IMR-90 (cell line): ENCODE measurements at regions not wholly inside any gene's neighbourhood (a gene's known extent, or its start where the extent isn't known, plus 50 kb on each side); places are given as distances from the start of the nearest gene placed in this dataset.

Experiments used
- ATAC-seq: fragments of 200-7000 bp; cut with Tn5 transposase; 2 replicates; pipeline ENCODE4 v1.9.1; 2020; ENCODE audit warnings: low read depth, mild to moderate bottlenecking, moderate library complexity
- BruUV-seq: library from RNA; stranded (reverse); fragments of 400-500 nt; replicated peaks from 2 replicates; lab custom pipeline; 2021; lab: Mats Ljungman, UMichigan
- CTCF ChIA-PET: fragments of 300-600 bp; formaldehyde crosslinking; extraction: SDS; loops from one replicate; lab custom pipeline; 2021; ENCODE audit warnings: antibody characterized with exemption; lab: Yijun Ruan, JAX
- POLR2A ChIA-PET: fragments of 300-600 bp; sonication (Branson Sonifier 250); formaldehyde crosslinking; loops from one replicate; lab custom pipeline; 2022; ENCODE audit warnings: antibody characterized with exemption; ENCODE audit not compliant: unreplicated experiment; lab: Charles Lee
- DNase-seq: peaks from one replicate; pipeline ENCODE4 v3.0.0; 2013
- H2AFZ ChIP-seq: replicated peaks from 2 replicates; pipeline ENCODE3; 2013; ENCODE audit warnings: low read length, mild to moderate bottlenecking; ENCODE audit not compliant: poor library complexity
- H2AK5ac ChIP-seq: 2 replicates; pipeline ENCODE4 v1.6.1; 2013; ENCODE audit warnings: low read depth, low read length, inconsistent platforms
- H2AK9ac ChIP-seq: replicated peaks from 2 replicates; pipeline ENCODE3; 2013; ENCODE audit warnings: mild to moderate bottlenecking, low read depth, low read length, moderate library complexity; ENCODE audit not compliant: poor library complexity
- H2BK120ac ChIP-seq: 2 replicates; pipeline ENCODE4 v1.6.1; 2013; ENCODE audit warnings: low read depth, low read length, inconsistent platforms
- H2BK15ac ChIP-seq: 3 replicates; pipeline ENCODE4 v1.6.1; 2013; ENCODE audit warnings: low read depth, low read length, inconsistent platforms
- H2BK20ac ChIP-seq: 2 replicates; pipeline ENCODE4 v1.6.1; 2013; ENCODE audit warnings: low read depth, mild to moderate bottlenecking, inconsistent platforms, low read length, moderate library complexity
- H2BK5ac ChIP-seq: 2 replicates; pipeline ENCODE4 v1.6.1; 2013; ENCODE audit warnings: mild to moderate bottlenecking, low read depth, low read length, inconsistent platforms; ENCODE audit not compliant: poor library complexity, severe bottlenecking
- H3K14ac ChIP-seq: replicated peaks from 2 replicates; pipeline ENCODE4 v1.6.1; 2013; ENCODE audit warnings: low read depth, low read length, inconsistent platforms
- H3K18ac ChIP-seq: 2 replicates; pipeline ENCODE4 v1.6.1; 2013; ENCODE audit warnings: low read depth, low read length, control low read depth
- H3K23ac ChIP-seq: 2 replicates; pipeline ENCODE4 v1.6.1; 2013; ENCODE audit warnings: low read depth, low read length, inconsistent platforms
- H3K27ac ChIP-seq: 2 replicates; pipeline ENCODE4 v1.5.1; 2013; ENCODE audit warnings: mild to moderate bottlenecking, control low read depth, low read length; ENCODE audit not compliant: insufficient read depth
- H3K27me3 ChIP-seq: 2 replicates; pipeline ENCODE4 v1.6.1; 2013; ENCODE audit warnings: low read length; ENCODE audit not compliant: control insufficient read depth, insufficient read depth
- H3K36me3 ChIP-seq: 2 replicates; pipeline ENCODE4 v1.6.1; 2013; ENCODE audit warnings: low read length, mixed read lengths; ENCODE audit not compliant: control insufficient read depth, insufficient read depth
- H3K4ac ChIP-seq: 2 replicates; pipeline ENCODE4 v1.6.1; 2013; ENCODE audit warnings: low read depth, low read length, inconsistent platforms
- H3K4me1 ChIP-seq: 2 replicates; pipeline ENCODE4 v1.6.1; 2013; ENCODE audit warnings: low read length, mixed read lengths; ENCODE audit not compliant: control insufficient read depth, insufficient read depth
- H3K4me2 ChIP-seq: 2 replicates; pipeline ENCODE4 v1.6.1; 2013; ENCODE audit warnings: low read depth, mild to moderate bottlenecking, control low read depth, low read length, moderate library complexity
- H3K4me3 ChIP-seq: 2 replicates; pipeline ENCODE4 v1.5.1; 2013; ENCODE audit warnings: low read depth, mild to moderate bottlenecking, control low read depth, low read length, moderate library complexity; ENCODE audit not compliant: insufficient read depth
- H3K56ac ChIP-seq: 2 replicates; pipeline ENCODE4 v1.6.1; 2013; ENCODE audit warnings: low read length, inconsistent platforms; ENCODE audit not compliant: insufficient read depth; ENCODE audit errors: extremely low read depth
- H3K79me1 ChIP-seq, 2 experiments: 2 replicates each; pipeline ENCODE4 v1.6.1; 2013; ENCODE audit warnings: low read length in 2 of 2, inconsistent platforms in 1 of 2, low read depth in 1 of 2
- H3K9ac ChIP-seq: 2 replicates; pipeline ENCODE4 v1.6.1; 2013; ENCODE audit warnings: low read depth, low read length, control low read depth
- H3K9me1 ChIP-seq: 2 replicates; pipeline ENCODE4 v1.6.1; 2013; ENCODE audit warnings: low read length, inconsistent platforms; ENCODE audit not compliant: insufficient read depth
- H3K9me3 ChIP-seq: 2 replicates; pipeline ENCODE4 v1.6.1; 2013; ENCODE audit warnings: low read length; ENCODE audit not compliant: control insufficient read depth, insufficient read depth
- H4K20me1 ChIP-seq: 2 replicates; pipeline ENCODE4 v1.6.1; 2013; ENCODE audit warnings: low read length, inconsistent platforms; ENCODE audit not compliant: insufficient read depth
- H4K5ac ChIP-seq: 2 replicates; pipeline ENCODE4 v1.6.1; 2013; ENCODE audit warnings: mild to moderate bottlenecking, low read depth, low read length, control low read depth
- H4K8ac ChIP-seq, 2 experiments: 2 replicates each; pipeline ENCODE4 v1.6.1; 2013; ENCODE audit warnings: low read depth in 2 of 2, low read length in 2 of 2, control low read depth in 1 of 2, inconsistent platforms in 1 of 2
- H4K91ac ChIP-seq: 2 replicates; pipeline ENCODE4 v1.6.1; 2013; ENCODE audit warnings: low read depth, low read length, inconsistent platforms; ENCODE audit not compliant: insufficient read depth
- CTCF ChIP-seq: conservative IDR thresholded peaks from 2 replicates; pipeline ENCODE4 v1.5.1; 2012; ENCODE audit warnings: mild to moderate bottlenecking, low read depth, low read length, improper control_type of control experiment
- ELK1 ChIP-seq: fragments of 150-350 bp; IDR thresholded peaks from 2 replicates; pipeline ENCODE4 v1.6.1; 2016; ENCODE audit warnings: low read depth, mild to moderate bottlenecking, low read length, moderate library complexity, borderline replicate concordance
- FOS ChIP-seq: fragments of 150-350 bp; IDR thresholded peaks from 2 replicates; pipeline ENCODE4 v1.6.1; 2016; ENCODE audit warnings: low read depth, low read length
- MAZ ChIP-seq: IDR thresholded peaks from 2 replicates; pipeline ENCODE4 v1.6.1; 2012; ENCODE audit warnings: low read depth, mild to moderate bottlenecking, low read length, improper control_type of control experiment, moderate library complexity, borderline replicate concordance
- NFE2L2 ChIP-seq: fragments of 150-350 bp; IDR thresholded peaks from 2 replicates; pipeline ENCODE4 v1.6.1; 2016; ENCODE audit warnings: low read depth, mild to moderate bottlenecking, low read length
- POLR2A ChIP-seq: IDR thresholded peaks from 2 replicates; pipeline ENCODE4 v1.6.1; 2012; ENCODE audit warnings: mild to moderate bottlenecking, low read depth, low read length
- SMC3 ChIP-seq: fragments of 150-350 bp; IDR thresholded peaks from 2 replicates; pipeline ENCODE4 v1.6.1; 2016; ENCODE audit warnings: low read depth, mild to moderate bottlenecking, antibody characterized with exemption, low read length, moderate library complexity
- USF2 ChIP-seq: fragments of 150-350 bp; IDR thresholded peaks from 2 replicates; pipeline ENCODE4 v1.6.1; 2017; ENCODE audit warnings: mild to moderate bottlenecking, antibody characterized with exemption, low read length, low read depth
- whole genome bisulfite sequencing, 2 experiments: methylation state at CpG; one replicate each; pipeline versions ENCODE4 v1.1.5 to v1.1.7; 2013; ENCODE audit warnings: missing lambda C conversion rate in 2 of 2; ENCODE audit not compliant: insufficient read length in 1 of 2; ENCODE audit errors: extremely low coverage in 2 of 2; 5-methylcytosine and 5-hydroxymethylcytosine counted together
- dilution Hi-C: fragments of 300-500 bp; cut with HindIII; formaldehyde crosslinking; loops from one replicate; pipeline ENCODE4 v1.14.3; 2018; ENCODE audit warnings: low sequenced_read_pairs; ENCODE audit not compliant: unreplicated experiment
- in situ Hi-C: fragments of 300-500 bp; cut with MboI; formaldehyde crosslinking; loops from 3 replicates; pipeline ENCODE4 v1.14.3; 2019; ENCODE audit warnings: low sequenced_read_pairs, inconsistent platforms, mixed read lengths
- intact Hi-C: fragments of 100-400 bp; cut with micrococcal nuclease; formaldehyde crosslinking; loops from 2 replicates; pipeline ENCODE4 v1.10.0; 2022

GRCh38 chr5:157961896-157962590 is 103.1 kb upstream of the CLINT1 start:
- ChIA-PET CTCF (interaction anchor here (1.1 kb wide), 1 partner anchor 13 kb away, joined by 4 read pairs; no protein-coding TSS in a partner anchor), POLR2A (no interaction called here)
- intact Hi-C loops = no loop called here
- Histone ChIP-seq H2AFZ (no peak overlapping the region), H3K23ac (no peak overlapping the region), H2BK5ac (no peak overlapping the region), H3K27ac (no peak overlapping the region), H3K56ac (no peak overlapping the region), H3K4me2 (no peak overlapping the region), H3K9me1 (no peaks in the 10 kb centered on the region), H3K27me3 (no peaks in the 10 kb centered on the region; the same call in 1 of the 2 replicates), H4K5ac (no peak overlapping the region), H2BK20ac (no peak overlapping the region), H3K14ac (no peak overlapping the region), H2BK120ac (no peak overlapping the region), H3K4me3 (no peak overlapping the region), H3K36me3 (no peaks in the 10 kb centered on the region), H3K9me3 (no peaks in the 10 kb centered on the region), H4K20me1 (no peaks in the 10 kb centered on the region), H4K8ac (no peak overlapping the region), H3K4me1 (no peaks in the 10 kb centered on the region), H2AK5ac (no peak overlapping the region), H3K18ac (no peak overlapping the region), H4K91ac (no peak overlapping the region), H3K9ac (no peak overlapping the region), H3K4ac (no peak overlapping the region), H2AK9ac (no peak overlapping the region), H3K79me1 (no peaks in the 10 kb centered on the region), H2BK15ac (no peak overlapping the region)
- no peak for TF ChIP-seq FOS
- no peak for TF ChIP-seq NFE2L2
- TF ChIP-seq MAZ = no peak
- no peak for TF ChIP-seq ELK1
- no peak for TF ChIP-seq SMC3
- TF ChIP-seq USF2 = no peak
- no peak for TF ChIP-seq CTCF
- TF ChIP-seq POLR2A = no peak
- no TSS peak for BruUV-seq
- no CpG with 5 or more reads among the region's 6 CpGs for WGBS, 2 experiments
- in situ Hi-C loops = no loop called here
- no peak for DNase-seq
- no peak for ATAC-seq
- dilution Hi-C loops = no loop called here
